ENCODE measurements at regions not wholly inside any gene's neighbourhood (a gene's known extent, or its start where the extent isn't known, plus 50 kb on each side); places are given as distances from the start of the nearest gene placed in this dataset.

DNA sequence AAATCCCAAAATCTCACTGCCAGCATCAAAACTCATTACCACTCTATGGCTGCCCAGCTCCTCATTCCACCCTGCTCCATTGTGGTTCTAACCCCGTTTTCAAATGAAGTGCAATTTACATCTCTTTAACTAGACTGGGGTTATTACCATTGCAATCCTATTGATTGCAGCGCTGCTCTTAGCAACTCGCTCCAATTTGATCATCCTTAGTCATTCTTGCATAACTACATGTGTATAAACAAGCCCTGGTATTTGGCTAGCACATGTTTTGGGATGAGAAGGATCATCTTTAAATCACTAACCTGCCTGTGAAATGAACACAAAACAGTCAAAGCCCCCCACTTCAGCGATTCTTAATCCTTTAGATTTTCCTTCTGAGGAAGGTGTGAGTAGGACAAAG, 340.1 kb upstream of the PPARGC1A start:
- TF ChIP-seq CTCF (IDR thresholded peaks at IDR 0.05) = no peak
- no peak for TF ChIP-seq POLR2A (IDR thresholded peaks at IDR 0.05)
